Sigmoid colon (tissue), 6 donors: ENCODE measurements at regions not wholly inside any gene's neighbourhood (a gene's known extent, or its start where the extent isn't known, plus 50 kb on each side); places are given as distances from the start of the nearest gene placed in this dataset.

Experiments
- DNase-seq: peaks from one replicate; pipeline ENCODE4 v3.0.0-alpha.2; 2019
- H3K27ac ChIP-seq, 4 donors: fragments of 200-600 bp; sonication (generic); one replicate each; pipeline ENCODE4 v1.5.1; 2016 to 2019; ENCODE audit warnings: mild to moderate bottlenecking in 1 of 4
- H3K27me3 ChIP-seq, 3 donors: fragments of 200-600 bp; sonication (generic); one replicate each; pipeline ENCODE4 v1.5.1; 2019; ENCODE audit warnings: mild to moderate bottlenecking in 1 of 3
- H3K36me3 ChIP-seq, 4 donors: fragments of 200-600 bp; sonication (generic); one replicate each; pipeline ENCODE4 v1.5.1; 2016 to 2019
- H3K4me1 ChIP-seq, 4 donors: fragments of 200-600 bp; sonication (generic); one replicate each; pipeline ENCODE4 v1.5.1; 2017 to 2019
- H3K4me3 ChIP-seq, 4 donors: fragments of 200-600 bp; sonication (generic); one replicate each; pipeline ENCODE4 v1.5.1; 2017 to 2019; ENCODE audit warnings: mild to moderate bottlenecking in 2 of 4, moderate library complexity in 1 of 4
- H3K9me3 ChIP-seq, 4 donors: fragments of 200-600 bp in 3 of 4; sonication (generic) in 3 of 4; one replicate each; pipeline versions ENCODE4 v1.5.1 to v1.6.1; 2013 to 2019
- EP300 ChIP-seq, 4 donors: sonication (generic); formaldehyde crosslinking; IDR thresholded peaks; one replicate each; pipeline ENCODE4 v1.6.1; 2017; ENCODE audit warnings: antibody characterized with exemption in 4 of 4
- POLR2A ChIP-seq, 2 donors: fragments of 450-650 bp; IDR thresholded peaks; one replicate each; pipeline ENCODE4 v1.6.1; 2016; ENCODE audit warnings: antibody characterized with exemption in 2 of 2, mild to moderate bottlenecking in 2 of 2, moderate library complexity in 2 of 2
- POLR2AphosphoS5 ChIP-seq, 4 donors: sonication (generic); formaldehyde crosslinking; IDR thresholded peaks; one replicate each; pipeline ENCODE4 v1.6.1; 2017; ENCODE audit warnings: antibody characterized with exemption in 4 of 4
- WGBS, 2 donors: extraction: QIAGEN DNeasy Blood & Tissue Kit; methylation state at CpG; one replicate each; pipeline ENCODE4 v1.1.7; 2013; 5-methylcytosine and 5-hydroxymethylcytosine counted together
- intact Hi-C: fragments of 100-400 bp; cut with DNase I; formaldehyde crosslinking; loops from one replicate; pipeline ENCODE4 v1.15.1; 2023
- TF ChIP-seq, protein P1 (sequence below), 4 experiments: fragments of 450-650 bp in 3 of 4; fragments of 200-600 bp in 1 of 4; IDR thresholded peaks; one replicate each; pipeline ENCODE4 v1.5.1; 2016 to 2019; ENCODE audit warnings: antibody characterized with exemption in 4 of 4, mild to moderate bottlenecking in 3 of 4, moderate library complexity in 2 of 4
- donor health status: healthy with polysubstance abuse.
- donor health status: healthy.

DNA sequence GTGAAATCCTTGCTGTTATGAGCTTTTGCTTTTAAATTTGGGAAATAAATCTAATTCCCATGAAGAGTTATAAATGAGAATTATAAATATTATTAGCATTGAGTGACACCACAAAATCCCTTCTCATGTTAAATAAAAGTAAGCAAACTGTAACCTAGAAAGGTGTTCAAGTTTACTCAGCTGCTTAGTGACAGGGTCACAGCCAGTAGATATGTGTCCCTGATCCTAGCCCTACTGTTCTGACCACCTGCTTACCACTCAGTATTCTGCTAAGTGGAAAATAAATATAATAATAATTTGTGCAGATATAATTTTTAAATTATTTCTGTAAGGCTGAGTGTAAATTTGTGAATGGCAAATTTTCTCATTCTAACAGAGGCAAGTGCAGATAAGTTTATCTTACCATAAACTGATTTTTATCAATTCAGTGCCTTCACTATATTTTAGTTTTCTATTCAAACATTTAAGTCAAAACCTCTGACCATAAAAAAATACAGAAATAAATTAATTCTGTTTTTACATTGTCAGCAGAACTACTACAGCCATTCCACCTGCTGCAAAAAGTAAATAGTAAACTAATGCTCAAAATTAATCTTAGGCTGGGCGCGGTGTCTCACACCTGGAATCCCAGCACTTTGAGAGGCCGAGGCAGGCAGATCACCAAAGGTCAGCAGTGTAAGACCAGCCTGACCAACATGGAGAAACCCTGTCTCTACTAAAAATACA, 118.2 kb downstream of the TENT5A start:
- DNase-seq: no peak
- 86 to 91% methylated on average over 3 of the region's 3 CpGs for WGBS, 2 donors
- TF ChIP-seq POLR2AphosphoS5 (IDR thresholded peaks at IDR 0.05): no peak
- TF ChIP-seq EP300 (IDR thresholded peaks at IDR 0.05): no peak
- TF ChIP-seq, protein P1, sequence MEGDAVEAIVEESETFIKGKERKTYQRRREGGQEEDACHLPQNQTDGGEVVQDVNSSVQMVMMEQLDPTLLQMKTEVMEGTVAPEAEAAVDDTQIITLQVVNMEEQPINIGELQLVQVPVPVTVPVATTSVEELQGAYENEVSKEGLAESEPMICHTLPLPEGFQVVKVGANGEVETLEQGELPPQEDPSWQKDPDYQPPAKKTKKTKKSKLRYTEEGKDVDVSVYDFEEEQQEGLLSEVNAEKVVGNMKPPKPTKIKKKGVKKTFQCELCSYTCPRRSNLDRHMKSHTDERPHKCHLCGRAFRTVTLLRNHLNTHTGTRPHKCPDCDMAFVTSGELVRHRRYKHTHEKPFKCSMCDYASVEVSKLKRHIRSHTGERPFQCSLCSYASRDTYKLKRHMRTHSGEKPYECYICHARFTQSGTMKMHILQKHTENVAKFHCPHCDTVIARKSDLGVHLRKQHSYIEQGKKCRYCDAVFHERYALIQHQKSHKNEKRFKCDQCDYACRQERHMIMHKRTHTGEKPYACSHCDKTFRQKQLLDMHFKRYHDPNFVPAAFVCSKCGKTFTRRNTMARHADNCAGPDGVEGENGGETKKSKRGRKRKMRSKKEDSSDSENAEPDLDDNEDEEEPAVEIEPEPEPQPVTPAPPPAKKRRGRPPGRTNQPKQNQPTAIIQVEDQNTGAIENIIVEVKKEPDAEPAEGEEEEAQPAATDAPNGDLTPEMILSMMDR (IDR thresholded peaks at IDR 0.05): no peak
- TF ChIP-seq POLR2A (IDR thresholded peaks at IDR 0.05): no peak
- Histone ChIP-seq H3K27me3 (no peaks in the 10 kb centered on the region), H3K9me3 (peaks cover 0 to 15% (median 3%) of the 10 kb centered on the region in 4 donors), H3K4me3 (no peak overlapping the region), H3K36me3 (no peaks in the 10 kb centered on the region), H3K27ac (no peak overlapping the region), H3K4me1 (no peaks in the 10 kb centered on the region)
- intact Hi-C loops: no loop called here

DNA sequence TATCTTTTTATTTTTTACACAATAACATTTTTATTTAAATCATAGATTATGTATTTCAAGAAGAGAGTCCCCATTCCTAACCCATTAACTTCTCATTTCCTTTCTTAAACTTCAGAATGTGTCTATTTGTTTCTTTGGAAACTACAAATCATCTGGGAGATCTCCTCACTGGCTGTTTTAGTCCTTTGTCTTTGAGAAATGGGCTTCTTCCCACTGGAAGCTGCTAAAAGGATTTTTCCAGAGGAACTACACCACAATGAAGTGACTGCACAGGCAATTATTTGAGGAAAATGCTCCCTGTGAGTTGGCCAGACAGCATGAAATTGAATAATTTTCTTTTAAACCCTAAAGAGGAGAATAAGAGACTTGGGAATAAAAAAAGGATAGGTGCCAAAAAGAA, 119.1 kb downstream of the TENT5A start:
- no peak for DNase-seq
- H3K4me3 ChIP-seq: no peak overlapping the region
- TF ChIP-seq POLR2AphosphoS5 (IDR thresholded peaks at IDR 0.05) (no peak), EP300 (IDR thresholded peaks at IDR 0.05) (no peak), POLR2A (IDR thresholded peaks at IDR 0.05) (no peak)
- TF ChIP-seq, protein P1 (IDR thresholded peaks at IDR 0.05): no peak
- H3K4me1 ChIP-seq: no peaks in the 10 kb centered on the region
- no peaks in the 10 kb centered on the region for H3K36me3 ChIP-seq
- intact Hi-C loops: no loop called here
- H3K27me3 ChIP-seq: no peaks in the 10 kb centered on the region
- H3K9me3 ChIP-seq: peaks cover 0 to 15% (median 3%) of the 10 kb centered on the region in 4 donors
- H3K27ac ChIP-seq: no peak overlapping the region

DNA sequence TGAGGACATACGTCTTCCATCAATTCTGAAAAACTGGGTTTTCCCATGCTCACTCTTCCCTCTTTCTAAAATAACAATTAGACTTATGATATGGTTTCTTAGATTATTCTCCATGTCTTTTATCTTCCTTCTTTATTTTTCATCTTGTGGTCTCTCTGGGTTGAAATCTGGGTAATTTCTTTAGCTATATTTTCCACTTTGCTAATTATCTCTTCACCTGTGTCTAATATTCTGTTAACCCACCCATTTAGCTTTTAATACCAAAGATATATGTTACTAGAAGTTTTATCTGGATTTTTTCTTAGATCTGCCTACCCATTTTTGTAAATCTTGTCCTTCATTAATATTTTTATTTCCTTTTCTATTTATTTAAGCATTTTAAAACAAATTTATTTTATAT, 121.8 kb downstream of the TENT5A start:
- H3K36me3 ChIP-seq: no peaks in the 10 kb centered on the region
- H3K9me3 ChIP-seq: peaks cover 0 to 15% (median 3%) of the 10 kb centered on the region in 4 donors
- no peak for DNase-seq
- no peaks in the 10 kb centered on the region for H3K27me3 ChIP-seq
- H3K4me1 ChIP-seq: no peaks in the 10 kb centered on the region
- 89 to 94% methylated on average over 1 of the region's 1 CpG for WGBS, 2 donors
- intact Hi-C loops: no loop called here
- TF ChIP-seq EP300 (IDR thresholded peaks at IDR 0.05) (no peak), POLR2A (IDR thresholded peaks at IDR 0.05) (no peak), POLR2AphosphoS5 (IDR thresholded peaks at IDR 0.05) (no peak)
- TF ChIP-seq, protein P1 (IDR thresholded peaks at IDR 0.05): no peak
- H3K27ac ChIP-seq: no peak overlapping the region
- no peak overlapping the region for H3K4me3 ChIP-seq

DNA sequence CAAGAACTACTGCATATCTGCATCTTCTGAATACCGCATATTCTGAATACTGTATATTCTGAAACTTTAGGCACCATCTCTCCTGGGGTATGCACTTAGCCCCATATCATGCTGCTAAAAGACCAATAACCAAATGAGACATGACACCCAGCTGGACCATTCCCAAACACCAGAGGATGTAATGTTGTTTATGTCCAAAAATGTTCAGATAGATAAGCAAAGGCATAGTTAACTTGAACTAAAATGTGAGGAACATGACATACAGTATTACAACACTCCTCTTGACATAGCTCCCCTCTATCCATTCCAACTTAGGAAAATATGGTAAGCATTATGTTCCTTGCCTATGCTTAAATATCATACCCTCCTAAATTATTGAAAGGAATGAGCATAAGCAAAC, 127.3 kb downstream of the TENT5A start:
- DNase-seq: no peak
- Histone ChIP-seq H3K27ac (no peak overlapping the region), H3K4me1 (no peaks in the 10 kb centered on the region), H3K27me3 (no peaks in the 10 kb centered on the region), H3K36me3 (no peaks in the 10 kb centered on the region), H3K4me3 (no peak overlapping the region), H3K9me3 (peaks cover 0 to 2% (median 0%) of the 10 kb centered on the region in 4 donors)
- no peak for TF ChIP-seq POLR2AphosphoS5 (IDR thresholded peaks at IDR 0.05)
- TF ChIP-seq, protein P1 (IDR thresholded peaks at IDR 0.05): no peak
- TF ChIP-seq POLR2A (IDR thresholded peaks at IDR 0.05): no peak
- no peak for TF ChIP-seq EP300 (IDR thresholded peaks at IDR 0.05)
- intact Hi-C loops: no loop called here
- WGBS, 2 donors: 94 to 97% methylated on average over 1 of the region's 1 CpG

DNA sequence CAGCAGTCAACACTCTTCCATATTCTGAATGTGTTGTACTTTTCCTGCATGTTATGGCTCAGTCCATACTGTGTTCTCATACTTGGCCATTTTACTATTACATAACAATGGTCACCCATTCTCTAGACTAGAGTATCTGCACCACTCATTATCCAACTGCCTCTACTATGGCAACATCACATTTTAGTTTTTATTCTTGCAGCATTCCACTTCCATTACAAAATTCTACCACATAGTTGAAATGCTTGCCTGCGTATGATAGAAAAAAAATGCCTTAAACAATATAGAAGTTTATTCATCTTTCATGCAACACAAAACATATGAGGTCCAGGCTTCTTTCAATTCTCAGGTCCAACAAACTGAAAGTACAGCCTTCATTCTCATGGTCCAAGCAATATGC, 128.0 kb downstream of the TENT5A start:
- Histone ChIP-seq H3K4me3 (no peak overlapping the region), H3K4me1 (no peaks in the 10 kb centered on the region), H3K36me3 (no peaks in the 10 kb centered on the region), H3K27ac (no peak overlapping the region), H3K9me3 (no peaks in the 10 kb centered on the region), H3K27me3 (no peaks in the 10 kb centered on the region)
- 92% methylated on average over 1 of the region's 1 CpG for WGBS, 2 donors
- intact Hi-C loops: no loop called here
- TF ChIP-seq POLR2AphosphoS5 (IDR thresholded peaks at IDR 0.05) (no peak), EP300 (IDR thresholded peaks at IDR 0.05) (no peak), POLR2A (IDR thresholded peaks at IDR 0.05) (no peak)
- TF ChIP-seq, protein P1 (IDR thresholded peaks at IDR 0.05): no peak
- no peak for DNase-seq
